HepG2 (cell line): ENCODE measurements at regions not wholly inside any gene's neighbourhood (a gene's known extent, or its start where the extent isn't known, plus 50 kb on each side); places are given as distances from the start of the nearest gene placed in this dataset.

Experiments used
- ATAC-seq: fragments of 200-7000 bp; cut with Tn5 transposase; 3 replicates; pipeline ENCODE4 v1.9.1; 2020; ENCODE audit warnings: mild to moderate bottlenecking, moderate library complexity
- BruUV-seq: library from RNA; stranded (reverse); fragments of 400-500 nt; replicated peaks from 2 replicates; lab custom pipeline; 2021; lab: Mats Ljungman, UMichigan
- CTCF ChIA-PET: fragments of 300-600 bp; formaldehyde crosslinking; extraction: SDS; loops from one replicate; lab custom pipeline; 2021; ENCODE audit warnings: low total read pairs, inconsistent platforms, low intra/inter-chr PET ratio; lab: Yijun Ruan, JAX
- POLR2A ChIA-PET: fragments of 350-600 bp; sonication (Branson Sonifier 250); formaldehyde crosslinking; loops from one replicate; lab custom pipeline; 2020; ENCODE audit warnings: antibody characterized with exemption, inconsistent platforms; lab: Yijun Ruan, JAX
- DNase-seq: peaks from one replicate; pipeline ENCODE4 v3.0.0-alpha.2; 2015; ENCODE audit warnings: low spot score
- FAIRE-seq: peaks from 3 replicates; lab custom pipeline; 2011; peaks lifted over from hg19 to GRCh38; lab: Jason Lieb, UNC
- H2AFZ ChIP-seq: one replicate; pipeline ENCODE4 v1.6.1; 2011; ENCODE audit warnings: low read length, inconsistent platforms
- H3K27ac ChIP-seq: fragments of 300-600 bp; 3 replicates; pipeline ENCODE4 v1.8.0; 2011; ENCODE audit warnings: mixed run types, mild to moderate bottlenecking, mixed read lengths, low read length, inconsistent platforms; ENCODE audit not compliant: insufficient read depth; ENCODE audit errors: extremely low read length
- H3K27me3 ChIP-seq, 2 experiments: fragments of 200-600 bp in 1 of 2; 2 replicates in 1 of 2; 3 replicates in 1 of 2; pipeline versions ENCODE4 v1.6.0 to v1.8.0; 2011; ENCODE audit warnings: low read length in 2 of 2, mild to moderate bottlenecking in 2 of 2, moderate library complexity in 2 of 2, inconsistent platforms in 1 of 2; ENCODE audit not compliant: insufficient read depth in 2 of 2, control insufficient read depth in 1 of 2
- H3K36me3 ChIP-seq, 2 experiments: fragments of 200-600 bp in 1 of 2; replicated peaks in 1 of 2; 2 replicates in 1 of 2; 3 replicates in 1 of 2; pipeline versions ENCODE4 v1.5.1 to v1.8.0; 2011; ENCODE audit warnings: low read length in 2 of 2, inconsistent platforms in 1 of 2; ENCODE audit not compliant: insufficient read depth in 2 of 2, control insufficient read depth in 1 of 2
- H3K4me1 ChIP-seq: 2 replicates; pipeline ENCODE4 v1.5.1; 2012; ENCODE audit warnings: low read length, inconsistent platforms; ENCODE audit not compliant: insufficient read depth
- H3K4me2 ChIP-seq: 2 replicates; pipeline ENCODE4 v1.6.0; 2011; ENCODE audit warnings: low read depth, low read length, inconsistent platforms
- H3K4me3 ChIP-seq, 3 experiments: fragments of 200-600 bp in 1 of 3; sonication (generic), shearing (Covaris generic) in 1 of 3; replicated peaks in 1 of 3; 2 replicates each; pipeline ENCODE4 v1.5.1; 2011 to 2016; ENCODE audit warnings: low read length in 3 of 3, inconsistent platforms in 2 of 3, low read depth in 2 of 3, mild to moderate bottlenecking in 2 of 3, control low read depth in 1 of 3, mixed read lengths in 1 of 3; ENCODE audit not compliant: insufficient read depth in 1 of 3
- H3K79me2 ChIP-seq: one replicate; pipeline ENCODE4 v1.6.1; 2011; ENCODE audit warnings: low read length, inconsistent platforms; ENCODE audit not compliant: insufficient read depth
- H3K9ac ChIP-seq: 2 replicates; pipeline ENCODE4 v1.6.0; 2011; ENCODE audit warnings: mild to moderate bottlenecking, low read depth, low read length, inconsistent platforms; ENCODE audit not compliant: insufficient read depth
- H3K9me3 ChIP-seq: 2 replicates; pipeline ENCODE4 v1.5.1; 2012; ENCODE audit warnings: mild to moderate bottlenecking, low read length
- H4K20me1 ChIP-seq: 2 replicates; pipeline ENCODE4 v1.6.0; 2011; ENCODE audit warnings: inconsistent platforms, mild to moderate bottlenecking, low read length, moderate library complexity; ENCODE audit not compliant: insufficient read depth
- HNF1A ChIP-seq, 2 experiments: sonication (generic) in 1 of 2; formaldehyde crosslinking in 1 of 2; IDR thresholded peaks; 2 replicates each; pipeline versions ENCODE4 v1.4.0 to v1.6.1; 2016 to 2020; ENCODE audit warnings: borderline replicate concordance in 1 of 2, low read depth in 1 of 2, mild to moderate bottlenecking in 1 of 2, missing genetic modification reagents in 1 of 2
- NCOA5 ChIP-seq: sonication (generic); formaldehyde crosslinking; IDR thresholded peaks from 2 replicates; pipeline ENCODE4 v1.4.0; 2020; ENCODE audit warnings: missing genetic modification reagents
- RELA ChIP-seq: sonication (generic); formaldehyde crosslinking; IDR thresholded peaks from 2 replicates; pipeline ENCODE4 v1.4.0; 2020; ENCODE audit warnings: missing genetic modification reagents
- REXO4 ChIP-seq: sonication (generic); formaldehyde crosslinking; IDR thresholded peaks from 2 replicates; pipeline ENCODE4 v1.8.0; 2022; ENCODE audit warnings: missing genetic modification reagents, mild to moderate bottlenecking, borderline replicate concordance
- SYNCRIP ChIP-seq: fragments of 200-400 bp; formaldehyde crosslinking; IDR thresholded peaks from 2 replicates; pipeline ENCODE4 v1.6.1; 2018; ENCODE audit warnings: mild to moderate bottlenecking, low read depth, low read length; ENCODE audit not compliant: insufficient read depth
- ZNF10 ChIP-seq: sonication (generic); formaldehyde crosslinking; IDR thresholded peaks from 2 replicates; pipeline ENCODE4 v1.4.0; 2020; ENCODE audit warnings: mild to moderate bottlenecking, low read depth, missing genetic modification reagents, borderline replicate concordance
- ZNF136 ChIP-seq: sonication (generic); formaldehyde crosslinking; IDR thresholded peaks from 2 replicates; pipeline ENCODE4 v1.8.1; 2022; ENCODE audit warnings: low read depth, mild to moderate bottlenecking, moderate library complexity, missing genetic modification reagents
- ZNF142 ChIP-seq: sonication (generic); formaldehyde crosslinking; IDR thresholded peaks from 2 replicates; pipeline ENCODE4 v1.4.0; 2020; ENCODE audit warnings: missing genetic modification reagents
- ZNF234 ChIP-seq: sonication (generic); formaldehyde crosslinking; conservative IDR thresholded peaks from 2 replicates; pipeline ENCODE4 v1.5.1; 2020; ENCODE audit warnings: mild to moderate bottlenecking, missing genetic modification reagents
- ZNF501 ChIP-seq: sonication (generic); formaldehyde crosslinking; IDR thresholded peaks from 2 replicates; pipeline ENCODE4 v1.5.1; 2020; ENCODE audit warnings: mild to moderate bottlenecking, moderate library complexity, missing genetic modification reagents
- ZNF552 ChIP-seq: sonication (generic); formaldehyde crosslinking; IDR thresholded peaks from 2 replicates; pipeline ENCODE4 v1.9.0; 2022; ENCODE audit warnings: missing genetic modification reagents, mild to moderate bottlenecking, borderline replicate concordance
- ZNF7 ChIP-seq: IDR thresholded peaks from 2 replicates; pipeline ENCODE4 v1.6.1; 2016; ENCODE audit warnings: missing biosample characterization, missing genetic modification reagents
- ZNF883 ChIP-seq: sonication (generic); formaldehyde crosslinking; IDR thresholded peaks from 2 replicates; pipeline ENCODE4 v1.5.1; 2020; ENCODE audit warnings: mild to moderate bottlenecking, missing genetic modification reagents; ENCODE audit errors: not compliant biosample characterization
- WGBS: methylation state at CpG from one replicate; pipeline ENCODE4 v1.1.6; 2017; ENCODE audit warnings: low lambda C conversion rate; 5-methylcytosine and 5-hydroxymethylcytosine counted together
- in situ Hi-C: cut with HindIII; loops from 2 replicates; pipeline ENCODE4 v1.10.0; 2017; ENCODE audit warnings: low pct_unique_long_range_greater_than_20kb; ENCODE audit not compliant: extremely low pct_ligation_motif_present
- intact Hi-C: fragments of 100-400 bp; cut with micrococcal nuclease; formaldehyde crosslinking; loops from one replicate; pipeline ENCODE4 v1.10.0; 2022; ENCODE audit not compliant: unreplicated experiment

- Histone ChIP-seq H3K9ac (no peak overlapping the region), H3K4me2 (no peak overlapping the region), H2AFZ (no peak overlapping the region), H3K4me3 (no peak overlapping the region), H3K79me2 (no peaks in the 10 kb centered on the region), H4K20me1 (no peaks in the 10 kb centered on the region), H3K27ac (no peak overlapping the region), H3K36me3 (no peaks in the 10 kb centered on the region), H3K4me1 (no peaks in the 10 kb centered on the region), H3K27me3 (no peaks in the 10 kb centered on the region), H3K9me3 (peaks cover 74% of the 10 kb centered on the region)
- ATAC-seq = no peak
- whole genome bisulfite sequencing = 3% methylated on average over 5 of the region's 5 CpGs
- CTCF ChIA-PET = no interaction called here
- no peak for FAIRE-seq
- BruUV-seq = no TSS peak
- intact Hi-C loops (no loop called here), in situ Hi-C loops (no loop called here)
- POLR2A ChIA-PET = no interaction called here
- DNase-seq = no peak
- TF ChIP-seq ZNF142 (CRISPR knock-in tag) (no peak), REXO4 (CRISPR knock-in tag) (no peak), ZNF136 (no peak), HNF1A (IDR thresholded peaks at IDR 0.05; ENCODE audit: low read depth) (no peak), HNF1A (CRISPR knock-in tag; IDR thresholded peaks at IDR 0.05; ENCODE audit: borderline replicate concordance) (no peak), ZNF552 (CRISPR knock-in tag) (no peak), RELA (CRISPR knock-in tag) (no peak), ZNF883 (no peak), ZNF10 (CRISPR knock-in tag) (no peak), NCOA5 (CRISPR knock-in tag) (no peak), ZNF7 (no peak), ZNF501 (CRISPR knock-in tag) (no peak), ZNF234 (CRISPR knock-in tag) (no peak), SYNCRIP (no peak)
Observed at GRCh38 chr21:28104346-28104745, 888.3 kb downstream of the LTN1 start.
